ENCODE measurements at regions not wholly inside any gene's neighbourhood (a gene's known extent, or its start where the extent isn't known, plus 50 kb on each side); places are given as distances from the start of the nearest gene placed in this dataset.

DNA sequence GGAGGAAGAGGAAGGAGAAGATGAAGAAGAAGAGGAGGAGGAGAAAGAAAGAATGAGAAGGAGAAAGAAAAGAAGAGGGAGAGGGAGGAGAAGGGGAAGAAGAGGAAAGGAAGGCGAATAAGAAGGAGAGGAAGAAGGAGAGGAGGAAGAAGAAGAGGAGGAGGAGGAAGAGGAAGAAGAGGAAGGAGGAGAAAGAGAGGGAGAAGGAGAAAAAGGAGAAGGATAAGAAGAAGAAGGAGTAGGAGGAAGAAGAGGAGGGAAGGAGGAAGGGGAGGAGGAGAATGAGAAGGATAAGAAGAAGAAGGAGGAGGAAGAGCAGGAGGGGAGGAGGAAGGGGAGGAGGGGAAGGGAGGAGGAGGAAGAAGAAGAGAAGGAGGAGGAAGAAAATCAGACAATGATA is 149.2 kb upstream of the LYZL2 start:
- no peak overlapping the region for H3K4me3 ChIP-seq
- H3K9me3 ChIP-seq = no peaks in the 10 kb centered on the region
- no peak for DNase-seq
- TF ChIP-seq, protein P1, sequence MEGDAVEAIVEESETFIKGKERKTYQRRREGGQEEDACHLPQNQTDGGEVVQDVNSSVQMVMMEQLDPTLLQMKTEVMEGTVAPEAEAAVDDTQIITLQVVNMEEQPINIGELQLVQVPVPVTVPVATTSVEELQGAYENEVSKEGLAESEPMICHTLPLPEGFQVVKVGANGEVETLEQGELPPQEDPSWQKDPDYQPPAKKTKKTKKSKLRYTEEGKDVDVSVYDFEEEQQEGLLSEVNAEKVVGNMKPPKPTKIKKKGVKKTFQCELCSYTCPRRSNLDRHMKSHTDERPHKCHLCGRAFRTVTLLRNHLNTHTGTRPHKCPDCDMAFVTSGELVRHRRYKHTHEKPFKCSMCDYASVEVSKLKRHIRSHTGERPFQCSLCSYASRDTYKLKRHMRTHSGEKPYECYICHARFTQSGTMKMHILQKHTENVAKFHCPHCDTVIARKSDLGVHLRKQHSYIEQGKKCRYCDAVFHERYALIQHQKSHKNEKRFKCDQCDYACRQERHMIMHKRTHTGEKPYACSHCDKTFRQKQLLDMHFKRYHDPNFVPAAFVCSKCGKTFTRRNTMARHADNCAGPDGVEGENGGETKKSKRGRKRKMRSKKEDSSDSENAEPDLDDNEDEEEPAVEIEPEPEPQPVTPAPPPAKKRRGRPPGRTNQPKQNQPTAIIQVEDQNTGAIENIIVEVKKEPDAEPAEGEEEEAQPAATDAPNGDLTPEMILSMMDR (IDR thresholded peaks at IDR 0.05) = no peak
- no peak for TF ChIP-seq POLR2A (IDR thresholded peaks at IDR 0.05)
- no peaks in the 10 kb centered on the region for H3K36me3 ChIP-seq
- no peak for ATAC-seq
- intact Hi-C loops (cut with DNase I) = no loop called here
- H3K27ac ChIP-seq = no peak overlapping the region
- no peaks in the 10 kb centered on the region for H3K4me1 ChIP-seq
- no peaks in the 10 kb centered on the region for H3K27me3 ChIP-seq
- 31% methylated on average over 1 of the region's 1 CpG for WGBS (ENCODE audit: insufficient coverage, low coverage, low lambda C conversion rate, missing lambda C conversion rate)

DNA sequence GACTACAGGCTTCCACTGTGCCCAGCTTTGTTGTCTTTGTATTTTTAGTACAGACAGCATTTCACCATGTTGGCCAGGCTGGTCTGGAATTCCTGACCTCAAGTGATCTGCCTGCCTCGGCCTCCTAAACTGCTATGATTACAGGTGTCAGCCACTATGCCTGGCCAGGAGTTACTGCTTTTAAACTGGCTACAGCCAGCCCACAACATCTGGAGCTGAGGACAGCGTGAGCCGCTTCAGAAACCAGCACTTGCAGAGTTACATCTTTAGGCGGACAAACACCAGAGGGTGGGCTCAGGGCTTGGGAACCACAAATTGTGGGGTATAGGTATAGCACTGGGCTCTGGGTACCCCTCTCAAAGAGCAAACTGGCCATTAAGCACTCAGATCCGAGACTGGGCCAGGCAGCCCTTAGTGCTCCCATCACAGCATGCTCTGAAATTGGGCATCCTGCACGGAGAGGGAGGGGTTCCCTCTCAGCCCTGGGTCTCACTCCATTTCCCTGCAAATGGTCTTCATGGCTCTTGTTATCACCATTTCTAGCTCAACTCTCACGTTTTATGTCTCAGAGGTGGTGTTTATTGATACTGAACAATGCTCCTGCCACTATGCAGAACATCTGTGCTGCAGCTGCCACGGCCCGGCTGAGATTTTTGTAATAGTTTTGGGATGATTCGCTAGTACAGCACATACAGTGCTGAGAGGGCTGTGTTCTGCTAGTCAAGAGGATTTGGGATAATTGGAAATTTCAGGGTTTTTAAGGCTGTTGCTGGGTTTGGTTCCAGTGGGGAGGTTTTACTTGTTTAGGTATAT is 146.4 kb upstream of the LYZL2 start:
- ATAC-seq = no peak
- no peak for TF ChIP-seq POLR2A (IDR thresholded peaks at IDR 0.05)
- TF ChIP-seq, protein P1 (IDR thresholded peaks at IDR 0.05) = no peak
- Histone ChIP-seq H3K4me1 (no peaks in the 10 kb centered on the region), H3K36me3 (no peaks in the 10 kb centered on the region), H3K9me3 (no peaks in the 10 kb centered on the region), H3K27me3 (no peaks in the 10 kb centered on the region), H3K27ac (no peak overlapping the region), H3K4me3 (no peak overlapping the region)
- intact Hi-C loops (cut with DNase I) = no loop called here
- 53% methylated on average over 9 of the region's 10 CpGs for WGBS (ENCODE audit: insufficient coverage, low coverage, low lambda C conversion rate, missing lambda C conversion rate)
- DNase-seq = no peak

DNA sequence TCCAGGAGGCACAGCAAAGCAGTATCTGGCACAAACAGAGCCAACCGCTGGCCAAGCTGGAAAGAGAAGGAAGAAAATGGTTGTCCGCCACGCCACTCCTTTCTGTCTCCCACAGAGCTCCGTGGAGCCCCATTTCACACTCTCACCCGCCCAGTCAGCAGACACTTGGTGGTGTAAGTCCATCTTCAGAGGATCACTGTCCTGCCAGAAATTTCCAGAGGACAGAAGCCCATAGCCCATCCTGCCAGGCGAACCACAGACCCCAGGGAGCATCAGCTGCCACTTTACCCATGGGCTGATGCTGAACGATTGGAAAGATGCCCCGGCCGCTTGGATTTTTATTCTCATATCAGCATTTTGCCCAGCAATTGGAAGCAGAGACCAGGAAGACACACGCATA is 144.7 kb upstream of the LYZL2 start:
- no peaks in the 10 kb centered on the region for H3K4me1 ChIP-seq
- WGBS (ENCODE audit: insufficient coverage, low coverage, low lambda C conversion rate, missing lambda C conversion rate) = 80% methylated on average over 5 of the region's 10 CpGs
- H3K27me3 ChIP-seq = no peaks in the 10 kb centered on the region
- ATAC-seq = no peak
- no peak overlapping the region for H3K4me3 ChIP-seq
- H3K9me3 ChIP-seq = no peaks in the 10 kb centered on the region
- no peak overlapping the region for H3K27ac ChIP-seq
- DNase-seq = no peak
- intact Hi-C loops (cut with DNase I) = no loop called here
- H3K36me3 ChIP-seq = no peaks in the 10 kb centered on the region
- TF ChIP-seq, protein P1 (IDR thresholded peaks at IDR 0.05) = no peak
- no peak for TF ChIP-seq POLR2A (IDR thresholded peaks at IDR 0.05)

DNA sequence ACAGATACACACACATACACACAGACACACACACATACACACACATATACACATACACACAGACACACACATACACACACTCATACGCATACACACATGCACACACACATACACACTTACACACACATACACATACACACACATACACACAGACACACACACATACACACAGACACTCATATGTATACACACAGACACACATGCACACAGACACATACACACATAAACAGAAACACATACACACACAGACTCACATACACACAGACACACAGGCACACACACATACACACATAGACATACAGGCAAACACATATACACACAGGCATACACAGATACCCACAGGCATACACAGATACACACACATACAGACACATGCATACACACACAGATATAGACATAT is 143.9 kb upstream of the LYZL2 start:
- no peaks in the 10 kb centered on the region for H3K9me3 ChIP-seq
- H3K4me1 ChIP-seq = no peaks in the 10 kb centered on the region
- H3K4me3 ChIP-seq = no peak overlapping the region
- intact Hi-C loops (cut with DNase I) = no loop called here
- WGBS (ENCODE audit: insufficient coverage, low coverage, low lambda C conversion rate, missing lambda C conversion rate) = 50% methylated on average over 1 of the region's 1 CpG
- ATAC-seq (no peak), DNase-seq (no peak)
- H3K27ac ChIP-seq = no peak overlapping the region
- TF ChIP-seq, protein P1 (IDR thresholded peaks at IDR 0.05) = no peak
- no peaks in the 10 kb centered on the region for H3K27me3 ChIP-seq
- no peaks in the 10 kb centered on the region for H3K36me3 ChIP-seq
